Endothelial cell of umbilical vein (primary cell): ENCODE measurements at regions not wholly inside any gene's neighbourhood (a gene's known extent, or its start where the extent isn't known, plus 50 kb on each side); places are given as distances from the start of the nearest gene placed in this dataset.
A peak's percentile ranks its signal among the peaks of the same experiment; 100 is the strongest.

ENCODE experiments used
- BruUV-seq: library from RNA; stranded (reverse); fragments of 400-500 nt; replicated peaks from 2 replicates; lab custom pipeline; 2021; lab: Mats Ljungman, UMichigan
- CTCF ChIA-PET: fragments of 300-600, 350-600 bp; sonication (Branson Sonifier 250); formaldehyde crosslinking; loops from one replicate; lab custom pipeline; 2021; ENCODE audit warnings: antibody characterized with exemption, inconsistent platforms; lab: Charles Lee
- POLR2A ChIA-PET: fragments of 300-600, 350-600 bp; sonication (Branson Sonifier 250); formaldehyde crosslinking; loops from one replicate; lab custom pipeline; 2021; ENCODE audit warnings: antibody characterized with exemption, inconsistent platforms; lab: Charles Lee
- DNase-seq: peaks from one replicate; pipeline ENCODE4 v3.0.0-alpha.2; 2011; ENCODE audit warnings: low read depth, low spot score
- FAIRE-seq: peaks from 2 replicates; lab custom pipeline; 2011; peaks lifted over from hg19 to GRCh38; lab: Jason Lieb, UNC
- H2AFZ ChIP-seq: 2 replicates; pipeline ENCODE4 v1.6.0; 2012; ENCODE audit warnings: low read depth, low read length, control low read depth, inconsistent platforms
- H3K27ac ChIP-seq: 2 replicates; pipeline ENCODE4 v1.5.1; 2011; ENCODE audit warnings: low read depth, mild to moderate bottlenecking, control low read depth, low read length, moderate library complexity; ENCODE audit not compliant: insufficient read depth
- H3K27me3 ChIP-seq, 2 experiments: 2 replicates each; pipeline versions ENCODE4 v1.6.0 to v1.6.1; 2011; ENCODE audit warnings: low read length in 2 of 2, mixed read lengths in 1 of 2; ENCODE audit not compliant: control insufficient read depth in 2 of 2, insufficient read depth in 2 of 2
- H3K36me3 ChIP-seq, 2 experiments: 2 replicates in 1 of 2; 3 replicates in 1 of 2; pipeline ENCODE4 v1.5.1; 2011; ENCODE audit warnings: low read length in 2 of 2, mild to moderate bottlenecking in 1 of 2, moderate library complexity in 1 of 2; ENCODE audit not compliant: control insufficient read depth in 2 of 2, insufficient read depth in 2 of 2; ENCODE audit errors: extremely low read depth in 1 of 2
- H3K4me1 ChIP-seq: 3 replicates; pipeline ENCODE4 v1.5.1; 2011; ENCODE audit warnings: mild to moderate bottlenecking, low read length; ENCODE audit not compliant: control insufficient read depth, insufficient read depth; ENCODE audit errors: extremely low read depth
- H3K4me2 ChIP-seq: 2 replicates; pipeline ENCODE4 v1.6.1; 2011; ENCODE audit warnings: low read length, control low read depth, mixed read lengths; ENCODE audit not compliant: insufficient read depth
- H3K4me3 ChIP-seq, 3 experiments: fragments of 200-600 bp in 1 of 3; sonication (generic), shearing (Covaris generic) in 1 of 3; replicated peaks in 1 of 3; 2 replicates each; pipeline ENCODE4 v1.5.1; 2011 to 2016; ENCODE audit warnings: control low read depth in 3 of 3, low read length in 3 of 3, mild to moderate bottlenecking in 2 of 3, inconsistent platforms in 1 of 3, low read depth in 1 of 3, moderate library complexity in 1 of 3; ENCODE audit not compliant: insufficient read depth in 1 of 3
- H3K79me2 ChIP-seq: 2 replicates; pipeline ENCODE4 v1.6.0; 2012; ENCODE audit warnings: low read length, inconsistent platforms; ENCODE audit not compliant: control insufficient read depth, insufficient read depth
- H3K9ac ChIP-seq: replicated peaks from 2 replicates; pipeline ENCODE3; 2011; ENCODE audit warnings: low read length, control low read depth; ENCODE audit not compliant: insufficient read depth; ENCODE audit errors: extremely low read depth
- H3K9me1 ChIP-seq: replicated peaks from 3 replicates; pipeline ENCODE4 v1.6.0; 2011; ENCODE audit warnings: mild to moderate bottlenecking, low read length; ENCODE audit not compliant: control insufficient read depth, insufficient read depth; ENCODE audit errors: extremely low read depth
- H3K9me3 ChIP-seq: replicated peaks from 2 replicates; pipeline ENCODE4 v1.5.1; 2012; ENCODE audit warnings: low read length, inconsistent platforms; ENCODE audit not compliant: control insufficient read depth, insufficient read depth
- H4K20me1 ChIP-seq: replicated peaks from 2 replicates; pipeline ENCODE3; 2011; ENCODE audit warnings: mild to moderate bottlenecking, low read length; ENCODE audit not compliant: control insufficient read depth, insufficient read depth; ENCODE audit errors: extremely low read depth
- EZH2 ChIP-seq: IDR thresholded peaks from 2 replicates; pipeline ENCODE4 v1.6.1; 2012; ENCODE audit warnings: borderline replicate concordance, low read depth, mild to moderate bottlenecking, moderate library complexity, low read length, inconsistent platforms; ENCODE audit not compliant: severe bottlenecking
- FOS ChIP-seq: IDR thresholded peaks from 2 replicates; pipeline ENCODE4 v1.6.1; 2011; ENCODE audit warnings: mild to moderate bottlenecking, low read length, moderate library complexity, borderline replicate concordance; ENCODE audit not compliant: insufficient read depth
- GATA2 ChIP-seq: IDR thresholded peaks from 2 replicates; pipeline ENCODE4 v1.7.0; 2011; ENCODE audit warnings: low read depth, mild to moderate bottlenecking, moderate library complexity, mixed read lengths, low read length; ENCODE audit not compliant: insufficient read length, insufficient read depth
- JUN ChIP-seq: IDR thresholded peaks from 2 replicates; pipeline ENCODE4 v1.6.1; 2011; ENCODE audit warnings: borderline replicate concordance, low read depth; ENCODE audit not compliant: insufficient read length, insufficient read depth
- MYC ChIP-seq: IDR thresholded peaks from one replicate; pipeline ENCODE4 v1.6.1; 2011; ENCODE audit warnings: mild to moderate bottlenecking, low read depth, low read length
- POLR2A ChIP-seq: IDR thresholded peaks from 2 replicates; pipeline ENCODE4 v1.6.1; 2012; ENCODE audit warnings: low read depth, mild to moderate bottlenecking, control low read depth, low read length
- POLR2AphosphoS5 ChIP-seq: IDR thresholded peaks from 2 replicates; pipeline ENCODE4 v1.6.1; 2012; ENCODE audit warnings: low read depth, mild to moderate bottlenecking, control low read depth, low read length, moderate library complexity; ENCODE audit not compliant: insufficient read depth
- dilution Hi-C: fragments of 300-500 bp; cut with MboI; formaldehyde crosslinking; loops from one replicate; pipeline ENCODE4 v1.15.0; 2019; ENCODE audit warnings: low sequenced_read_pairs; ENCODE audit not compliant: extremely low pct_ligation_motif_present
- intact Hi-C: fragments of 100-400 bp; cut with micrococcal nuclease; formaldehyde crosslinking; loops from one replicate; pipeline ENCODE4 v1.10.0; 2022
- TF ChIP-seq, protein P1 (sequence below): IDR thresholded peaks from 2 replicates; pipeline ENCODE4 v1.6.1; 2011; ENCODE audit not compliant: insufficient read depth, insufficient read length
- TF ChIP-seq, protein P2 (sequence below), 2 donors: IDR thresholded peaks; 1 replicate in 1 of 2; 2 replicates in 1 of 2; pipeline ENCODE4 v1.5.1; 2011; ENCODE audit warnings: low read length in 2 of 2, mild to moderate bottlenecking in 2 of 2, moderate library complexity in 2 of 2, control low read depth in 1 of 2, inconsistent platforms in 1 of 2, low read depth in 1 of 2; ENCODE audit not compliant: insufficient read depth in 1 of 2; ENCODE audit errors: extremely low read depth in 1 of 2

DNA sequence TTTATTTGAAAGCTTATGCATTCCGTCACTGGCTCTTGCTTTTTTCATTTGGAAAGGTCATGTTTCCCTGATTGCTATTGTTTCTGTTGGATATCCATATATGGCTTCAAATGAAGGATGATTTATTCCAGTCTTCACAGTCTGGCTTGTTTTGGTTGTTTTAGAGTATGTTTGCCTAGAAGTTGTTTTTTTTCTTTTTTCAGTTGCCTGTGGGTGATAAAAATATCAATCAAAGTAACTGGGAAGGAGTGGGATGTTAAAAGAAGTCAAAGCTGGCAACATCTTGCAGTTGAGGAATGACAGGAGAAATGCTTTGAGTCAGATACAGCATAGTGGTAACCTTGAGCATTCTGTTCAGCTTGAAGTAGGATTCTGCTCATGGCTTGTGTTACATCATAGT, 610.5 kb downstream of the PLOD2 start:
- Histone ChIP-seq H3K9me3 (no peaks in the 10 kb centered on the region), H3K4me3 (no peak overlapping the region), H4K20me1 (no peaks in the 10 kb centered on the region), H3K4me1 (no peaks in the 10 kb centered on the region), H3K9ac (no peak overlapping the region), H3K27ac (no peak overlapping the region), H2AFZ (no peak overlapping the region), H3K9me1 (no peaks in the 10 kb centered on the region), H3K36me3 (no peaks in the 10 kb centered on the region), H3K4me2 (no peak overlapping the region), H3K27me3 (no peaks in the 10 kb centered on the region), H3K79me2 (no peaks in the 10 kb centered on the region)
- intact Hi-C loops = no loop called here
- CTCF ChIA-PET = interaction anchor here (0.6 kb wide), 1 partner anchor 1467 kb away, joined by 4 read pairs; no protein-coding TSS in a partner anchor
- no peak for FAIRE-seq
- dilution Hi-C loops = no loop called here
- peak; percentile 19 for DNase-seq
- POLR2A ChIA-PET = no interaction called here
- TF ChIP-seq JUN = no peak
- no peak for TF ChIP-seq POLR2AphosphoS5
- TF ChIP-seq, protein P1, sequence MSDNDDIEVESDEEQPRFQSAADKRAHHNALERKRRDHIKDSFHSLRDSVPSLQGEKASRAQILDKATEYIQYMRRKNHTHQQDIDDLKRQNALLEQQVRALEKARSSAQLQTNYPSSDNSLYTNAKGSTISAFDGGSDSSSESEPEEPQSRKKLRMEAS = no peak
- no peak for TF ChIP-seq MYC
- no peak for TF ChIP-seq EZH2
- no peak for TF ChIP-seq GATA2
- TF ChIP-seq, protein P2, sequence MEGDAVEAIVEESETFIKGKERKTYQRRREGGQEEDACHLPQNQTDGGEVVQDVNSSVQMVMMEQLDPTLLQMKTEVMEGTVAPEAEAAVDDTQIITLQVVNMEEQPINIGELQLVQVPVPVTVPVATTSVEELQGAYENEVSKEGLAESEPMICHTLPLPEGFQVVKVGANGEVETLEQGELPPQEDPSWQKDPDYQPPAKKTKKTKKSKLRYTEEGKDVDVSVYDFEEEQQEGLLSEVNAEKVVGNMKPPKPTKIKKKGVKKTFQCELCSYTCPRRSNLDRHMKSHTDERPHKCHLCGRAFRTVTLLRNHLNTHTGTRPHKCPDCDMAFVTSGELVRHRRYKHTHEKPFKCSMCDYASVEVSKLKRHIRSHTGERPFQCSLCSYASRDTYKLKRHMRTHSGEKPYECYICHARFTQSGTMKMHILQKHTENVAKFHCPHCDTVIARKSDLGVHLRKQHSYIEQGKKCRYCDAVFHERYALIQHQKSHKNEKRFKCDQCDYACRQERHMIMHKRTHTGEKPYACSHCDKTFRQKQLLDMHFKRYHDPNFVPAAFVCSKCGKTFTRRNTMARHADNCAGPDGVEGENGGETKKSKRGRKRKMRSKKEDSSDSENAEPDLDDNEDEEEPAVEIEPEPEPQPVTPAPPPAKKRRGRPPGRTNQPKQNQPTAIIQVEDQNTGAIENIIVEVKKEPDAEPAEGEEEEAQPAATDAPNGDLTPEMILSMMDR (IDR thresholded peaks at IDR 0.05; ENCODE audit: extremely low read depth in 1 of 2, insufficient read depth in 1 of 2, low read depth in 1 of 2, low read length in 2 of 2) = no peak
- no peak for TF ChIP-seq POLR2A
- TF ChIP-seq FOS = no peak
- BruUV-seq = no TSS peak
